GM23338 (cell line): ENCODE measurements at regions not wholly inside any gene's neighbourhood (a gene's known extent, or its start where the extent isn't known, plus 50 kb on each side); places are given as distances from the start of the nearest gene placed in this dataset.

Experiments used
- ATAC-seq: fragments of 200-7000 bp; cut with Tn5 transposase; 3 replicates; pipeline ENCODE4 v1.9.1; 2020
- DNase-seq: peaks from one replicate; pipeline ENCODE4 v3.0.0-alpha.2; 2015; ENCODE audit warnings: low spot score
- H2AFZ ChIP-seq: fragments of 200-600 bp; sonication (generic); 2 replicates; pipeline ENCODE4 v1.8.0; 2016; ENCODE audit warnings: antibody characterized with exemption, mild to moderate bottlenecking, moderate library complexity
- H3F3A ChIP-seq: fragments of 200-600 bp; sonication (generic); replicated peaks from 2 replicates; pipeline ENCODE4 v1.8.0; 2017; ENCODE audit warnings: antibody characterized with exemption, mixed run types, low read depth
- H3K27ac ChIP-seq: fragments of 200-600 bp; sonication (generic); 2 replicates; pipeline ENCODE4 v1.6.1; 2016; ENCODE audit warnings: low read depth
- H3K27me3 ChIP-seq: fragments of 200-600 bp; sonication (generic); 2 replicates; pipeline ENCODE4 v1.8.0; 2016; ENCODE audit warnings: mild to moderate bottlenecking, mixed run types, moderate library complexity; ENCODE audit not compliant: insufficient read depth
- H3K36me3 ChIP-seq: fragments of 200-600 bp; sonication (generic); 2 replicates; pipeline ENCODE4 v1.8.0; 2016; ENCODE audit warnings: mild to moderate bottlenecking; ENCODE audit not compliant: insufficient read depth
- H3K4me1 ChIP-seq: fragments of 200-600 bp; sonication (generic); 2 replicates; pipeline ENCODE4 v1.8.0; 2016; ENCODE audit warnings: mild to moderate bottlenecking, moderate library complexity; ENCODE audit not compliant: insufficient read depth
- H3K4me2 ChIP-seq: fragments of 200-600 bp; sonication (generic); 2 replicates; pipeline ENCODE4 v1.7.1; 2017; ENCODE audit warnings: mixed run types
- H3K4me3 ChIP-seq: fragments of 200-600 bp; sonication (generic); 2 replicates; pipeline ENCODE4 v1.6.1; 2016; ENCODE audit warnings: mixed run types
- H3K79me2 ChIP-seq: fragments of 200-600 bp; sonication (generic); replicated peaks from 2 replicates; pipeline ENCODE4 v1.8.0; 2017; ENCODE audit warnings: mild to moderate bottlenecking; ENCODE audit not compliant: insufficient read depth
- H3K9me2 ChIP-seq: fragments of 200-600 bp; sonication (generic); 2 replicates; pipeline ENCODE4 v1.8.0; 2017; ENCODE audit not compliant: insufficient read depth
- H4K20me1 ChIP-seq: fragments of 200-600 bp; sonication (generic); replicated peaks from 2 replicates; pipeline ENCODE4 v1.8.0; 2017; ENCODE audit warnings: mild to moderate bottlenecking; ENCODE audit not compliant: insufficient read depth
- H3K27ac Mint-ChIP-seq: 2 replicates; pipeline ENCODE4 v1.8.0; 2020; ENCODE audit warnings: inconsistent platforms, mild to moderate bottlenecking, moderate library complexity, mixed read lengths
- H3K27me3 Mint-ChIP-seq: 3 replicates; pipeline ENCODE4 v1.8.0; 2022; ENCODE audit warnings: low read depth, mild to moderate bottlenecking, moderate library complexity, mixed read lengths, inconsistent platforms; ENCODE audit not compliant: insufficient read depth, poor library complexity
- H3K36me3 Mint-ChIP-seq: 3 replicates; pipeline ENCODE4 v1.8.0; 2021; ENCODE audit warnings: low read depth, mild to moderate bottlenecking, inconsistent platforms, moderate library complexity, mixed read lengths
- H3K4me1 Mint-ChIP-seq: 3 replicates; pipeline ENCODE4 v1.8.0; 2020; ENCODE audit warnings: mild to moderate bottlenecking, inconsistent platforms, mixed read lengths
- H3K4me3 Mint-ChIP-seq: 3 replicates; pipeline ENCODE4 v1.8.0; 2021; ENCODE audit warnings: moderate library complexity, mild to moderate bottlenecking, inconsistent platforms, mixed read lengths
- H3K9me3 Mint-ChIP-seq: 3 replicates; pipeline ENCODE4 v1.8.0; 2020; ENCODE audit warnings: moderate library complexity, mild to moderate bottlenecking, inconsistent platforms, mixed read lengths
- CTCF ChIP-seq, 2 experiments: fragments of 200-600 bp in 1 of 2; sonication (generic) in 1 of 2; conservative IDR thresholded peaks; 2 replicates each; pipeline versions ENCODE4 v1.5.1 to v1.6.1; 2016 to 2017; ENCODE audit warnings: antibody characterized with exemption in 2 of 2, low read depth in 2 of 2, mild to moderate bottlenecking in 2 of 2, moderate library complexity in 1 of 2
- ETS1 ChIP-seq: IDR thresholded peaks from 2 replicates; pipeline ENCODE4 v1.6.1; 2016; ENCODE audit warnings: antibody characterized with exemption
- JUNB ChIP-seq: IDR thresholded peaks from one replicate; pipeline ENCODE4 v1.6.1; 2016; ENCODE audit warnings: antibody characterized with exemption; ENCODE audit not compliant: unreplicated experiment
- NANOG ChIP-seq: IDR thresholded peaks from 2 replicates; pipeline ENCODE4 v1.6.1; 2016; ENCODE audit warnings: antibody characterized with exemption, borderline replicate concordance
- POLR2AphosphoS5 ChIP-seq: IDR thresholded peaks from 2 replicates; pipeline ENCODE4 v1.6.1; 2016; ENCODE audit warnings: antibody characterized with exemption, low read depth
- REST ChIP-seq: IDR thresholded peaks from one replicate; pipeline ENCODE4 v1.6.1; 2018; ENCODE audit warnings: antibody characterized with exemption; ENCODE audit not compliant: unreplicated experiment
- STAT1 ChIP-seq: IDR thresholded peaks from one replicate; pipeline ENCODE4 v1.6.1; 2016; ENCODE audit warnings: antibody characterized with exemption; ENCODE audit not compliant: unreplicated experiment
- ZNF114 ChIP-seq: fragments of 250-450 bp; sonication (Bioruptor Pico); IDR thresholded peaks from 2 replicates; pipeline ENCODE4 v1.5.0; 2020; ENCODE audit warnings: mild to moderate bottlenecking, moderate library complexity
- ZNF462 ChIP-seq: fragments of 250-450 bp; sonication (Bioruptor Pico); IDR thresholded peaks from 2 replicates; pipeline ENCODE4 v1.5.0; 2020; ENCODE audit warnings: mild to moderate bottlenecking, moderate library complexity

GRCh38 chr12:114992443-114992842 is 308.5 kb upstream of the TBX3 start:
- Histone ChIP-seq H3K27ac (no peak overlapping the region), H3K36me3 (no peaks in the 10 kb centered on the region), H3K4me1 (peaks cover 7% of the 10 kb centered on the region), H3K4me2 (no peak overlapping the region), H2AFZ (no peak overlapping the region), H3K9me2 (no peaks in the 10 kb centered on the region), H3K4me3 (no peak overlapping the region), H3K27me3 (no peaks in the 10 kb centered on the region), H3F3A (no peaks in the 10 kb centered on the region), H4K20me1 (no peaks in the 10 kb centered on the region), H3K79me2 (no peaks in the 10 kb centered on the region)
- peaks cover 14% of the 10 kb centered on the region; the same call in 2 of the 3 replicates for H3K4me1 Mint-ChIP-seq
- TF ChIP-seq REST: no peak
- no peak for TF ChIP-seq ETS1
- no peak for TF ChIP-seq NANOG
- no peak for TF ChIP-seq CTCF (conservative IDR thresholded peaks at IDR 0.05; ENCODE audit: low read depth in 2 of 2)
- no peak for TF ChIP-seq POLR2AphosphoS5
- no peak for TF ChIP-seq STAT1
- TF ChIP-seq ZNF114: no peak
- TF ChIP-seq JUNB: no peak
- peaks cover 12% of the 10 kb centered on the region; the same call in 2 of the 3 replicates for H3K36me3 Mint-ChIP-seq
- DNase-seq (no peak), ATAC-seq (no peak)
- peaks cover 16% of the 10 kb centered on the region for H3K9me3 Mint-ChIP-seq
- H3K27me3 Mint-ChIP-seq: no peaks in the 10 kb centered on the region
- no peak overlapping the region for H3K4me3 Mint-ChIP-seq
- no peak overlapping the region for H3K27ac Mint-ChIP-seq

- Mint-ChIP-seq H3K36me3 (peaks cover 4% of the 10 kb centered on the region; the same call in 1 of the 3 replicates), H3K9me3 (peaks cover 5% of the 10 kb centered on the region; the same call in 2 of the 3 replicates), H3K27me3 (no peaks in the 10 kb centered on the region), H3K4me3 (no peak overlapping the region), H3K4me1 (peaks cover 14% of the 10 kb centered on the region; the same call in 2 of the 3 replicates), H3K27ac (no peak overlapping the region)
- ATAC-seq (no peak), DNase-seq (no peak)
- H3K27ac ChIP-seq: no peak overlapping the region
- no peak overlapping the region for H3K4me2 ChIP-seq
- no peaks in the 10 kb centered on the region for H3K36me3 ChIP-seq
- no peaks in the 10 kb centered on the region for H3K27me3 ChIP-seq
- no peak overlapping the region for H3K4me3 ChIP-seq
- H3K4me1 ChIP-seq: peaks cover 7% of the 10 kb centered on the region
- H4K20me1 ChIP-seq: no peaks in the 10 kb centered on the region
- no peaks in the 10 kb centered on the region for H3K9me2 ChIP-seq
- H3K79me2 ChIP-seq: no peaks in the 10 kb centered on the region
- no peaks in the 10 kb centered on the region for H3F3A ChIP-seq
- no peak overlapping the region for H2AFZ ChIP-seq
- TF ChIP-seq ZNF462: no peak
These were observed 306.4 kb upstream of the TBX3 start for GRCh38 chr12:114990381-114990780.
